Neural cell (in vitro differentiated cells): ENCODE measurements at regions not wholly inside any gene's neighbourhood (a gene's known extent, or its start where the extent isn't known, plus 50 kb on each side); places are given as distances from the start of the nearest gene placed in this dataset.

Experiments
- H2AFZ ChIP-seq: fragments of 200-600, 300-800 bp; sonication (generic), shearing (Covaris generic); 2 replicates; pipeline ENCODE4 v1.6.0; 2014; ENCODE audit warnings: low read depth, mild to moderate bottlenecking, antibody characterized with exemption, low read length, moderate library complexity
- H3F3A ChIP-seq: fragments of 200-600 bp; shearing (Covaris generic); 2 replicates; pipeline ENCODE4 v1.6.1; 2016; ENCODE audit warnings: mild to moderate bottlenecking, moderate library complexity, mixed read lengths, antibody characterized with exemption, low read length; ENCODE audit not compliant: insufficient read depth, poor library complexity, severe bottlenecking
- H3K27ac ChIP-seq: fragments of 200-600, 300-800 bp; sonication (generic), shearing (Covaris generic); 2 replicates; pipeline ENCODE4 v1.5.1; 2014; ENCODE audit warnings: mild to moderate bottlenecking, low read length, moderate library complexity
- H3K27me3 ChIP-seq: fragments of 300-800, 200-600 bp; sonication (generic), shearing (Covaris generic); 2 replicates; pipeline ENCODE4 v1.6.0; 2014; ENCODE audit warnings: mild to moderate bottlenecking, low read depth, low read length, moderate library complexity; ENCODE audit not compliant: insufficient read depth
- H3K36me3 ChIP-seq: fragments of 300-800, 200-600 bp; sonication (generic), shearing (Covaris generic); 2 replicates; pipeline ENCODE4 v1.5.1; 2014; ENCODE audit warnings: mild to moderate bottlenecking, antibody characterized with exemption, low read length, moderate library complexity; ENCODE audit not compliant: insufficient read depth
- H3K4me2 ChIP-seq: fragments of 300-800, 200-600 bp; sonication (generic), shearing (Covaris generic); 2 replicates; pipeline ENCODE4 v1.6.0; 2014; ENCODE audit warnings: mild to moderate bottlenecking, low read length
- H3K4me3 ChIP-seq: fragments of 300-800, 200-600 bp; sonication (generic), shearing (Covaris generic); 2 replicates; pipeline ENCODE4 v1.5.1; 2014; ENCODE audit warnings: mild to moderate bottlenecking, low read length, moderate library complexity
- H3K79me2 ChIP-seq: fragments of 200-600 bp; shearing (Covaris generic); replicated peaks from 2 replicates; pipeline ENCODE4 v1.6.0; 2014; ENCODE audit warnings: mild to moderate bottlenecking, low read length, moderate library complexity; ENCODE audit not compliant: insufficient read depth
- H3K9ac ChIP-seq: fragments of 300-800, 200-600 bp; sonication (generic), shearing (Covaris generic); 2 replicates; pipeline ENCODE4 v1.6.1; 2016; ENCODE audit warnings: mild to moderate bottlenecking, low read length, mixed read lengths
- H3K9me2 ChIP-seq: fragments of 200-600 bp; shearing (Covaris generic); 2 replicates; pipeline ENCODE4 v1.6.1; 2016; ENCODE audit warnings: mild to moderate bottlenecking, low read length, mixed read lengths; ENCODE audit not compliant: insufficient read depth
- H3K9me3 ChIP-seq: fragments of 200-600, 300-800 bp; sonication (generic), shearing (Covaris generic); 2 replicates; pipeline ENCODE4 v1.6.1; 2016; ENCODE audit warnings: mild to moderate bottlenecking, mixed run types, low read length, moderate library complexity, mixed read lengths
- H4K20me1 ChIP-seq: fragments of 200-600 bp; shearing (Covaris generic); 2 replicates; pipeline ENCODE4 v1.6.1; 2016; ENCODE audit warnings: mild to moderate bottlenecking, mixed run types; ENCODE audit not compliant: insufficient read depth
- EP300 ChIP-seq: fragments of 450-650 bp; conservative IDR thresholded peaks from 2 replicates; pipeline ENCODE4 v1.6.1; 2014; ENCODE audit warnings: antibody characterized with exemption, mild to moderate bottlenecking, moderate library complexity; ENCODE audit not compliant: poor library complexity, severe bottlenecking
- EZH2 ChIP-seq: fragments of 200-600, 300-800 bp; shearing (Covaris generic), sonication (generic); IDR thresholded peaks from 2 replicates; pipeline ENCODE4 v1.6.1; 2014; ENCODE audit warnings: antibody characterized with exemption, low read length, borderline replicate concordance, mild to moderate bottlenecking; ENCODE audit not compliant: insufficient read depth, poor library complexity, severe bottlenecking
- MXI1 ChIP-seq: fragments of 450-650 bp; conservative IDR thresholded peaks from 2 replicates; pipeline ENCODE4 v1.6.1; 2014; ENCODE audit warnings: antibody characterized with exemption, mild to moderate bottlenecking; ENCODE audit not compliant: poor library complexity, severe bottlenecking
- POLR2AphosphoS5 ChIP-seq: IDR thresholded peaks from 2 replicates; pipeline ENCODE4 v1.6.1; 2012
- RAD21 ChIP-seq: fragments of 450-650 bp; conservative IDR thresholded peaks from 2 replicates; pipeline ENCODE4 v1.6.1; 2014; ENCODE audit warnings: antibody characterized with exemption, mild to moderate bottlenecking, moderate library complexity
- SMC3 ChIP-seq: fragments of 450-650 bp; conservative IDR thresholded peaks from 2 replicates; pipeline ENCODE4 v1.6.1; 2014; ENCODE audit warnings: antibody characterized with exemption, mild to moderate bottlenecking, moderate library complexity; ENCODE audit not compliant: poor library complexity
- TAF1 ChIP-seq: IDR thresholded peaks from 2 replicates; pipeline ENCODE4 v1.6.1; 2012; ENCODE audit warnings: low read depth
- TF ChIP-seq, protein P1 (sequence below): fragments of 450-650 bp; IDR thresholded peaks from 2 replicates; pipeline ENCODE4 v1.5.1; 2014; ENCODE audit warnings: antibody characterized with exemption, mild to moderate bottlenecking, moderate library complexity; ENCODE audit not compliant: poor library complexity, severe bottlenecking
- TF ChIP-seq, protein P2 (sequence below): IDR thresholded peaks from 2 replicates; pipeline ENCODE4 v1.6.1; 2012; ENCODE audit warnings: borderline replicate concordance

DNA sequence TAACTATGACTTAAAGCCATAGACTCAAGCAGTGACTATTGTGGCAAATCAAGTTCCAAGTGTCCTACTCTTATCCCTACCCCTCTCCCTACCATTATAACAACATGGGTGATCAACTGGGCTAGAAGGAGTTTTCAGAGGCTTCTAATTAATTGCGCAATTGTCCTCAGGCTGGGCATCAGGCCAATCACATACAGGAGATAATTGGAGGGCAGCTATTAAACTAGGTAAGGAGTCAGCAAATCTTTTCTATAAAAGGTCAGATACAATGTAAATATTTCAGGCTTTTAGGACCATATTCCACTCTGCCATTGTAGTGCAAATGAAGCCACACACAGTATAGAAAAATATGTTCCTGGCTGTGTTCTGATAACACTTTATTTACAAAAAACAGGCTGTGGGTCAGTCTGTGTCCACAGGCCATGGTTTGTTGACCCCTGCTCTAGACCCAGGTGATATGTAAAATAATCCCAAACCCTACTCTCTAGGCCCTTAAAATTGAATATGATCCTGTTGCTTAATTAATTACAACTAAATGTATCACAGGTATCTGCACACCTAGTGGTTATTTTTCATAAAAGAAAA, 141.4 kb upstream of the PIK3R1 start:
- Histone ChIP-seq H3K9me3 (no peaks in the 10 kb centered on the region), H3K4me2 (no peak overlapping the region), H3K27me3 (no peaks in the 10 kb centered on the region), H3F3A (no peaks in the 10 kb centered on the region), H3K9me2 (no peaks in the 10 kb centered on the region), H3K4me3 (no peak overlapping the region), H3K79me2 (no peaks in the 10 kb centered on the region), H4K20me1 (no peaks in the 10 kb centered on the region), H3K27ac (no peak overlapping the region), H3K36me3 (no peaks in the 10 kb centered on the region), H3K9ac (no peak overlapping the region), H2AFZ (no peak overlapping the region)
- TF ChIP-seq POLR2AphosphoS5 (no peak), SMC3 (no peak), RAD21 (no peak), MXI1 (no peak), EZH2 (no peak), EP300 (no peak), TAF1 (no peak)
- TF ChIP-seq, protein P1, sequence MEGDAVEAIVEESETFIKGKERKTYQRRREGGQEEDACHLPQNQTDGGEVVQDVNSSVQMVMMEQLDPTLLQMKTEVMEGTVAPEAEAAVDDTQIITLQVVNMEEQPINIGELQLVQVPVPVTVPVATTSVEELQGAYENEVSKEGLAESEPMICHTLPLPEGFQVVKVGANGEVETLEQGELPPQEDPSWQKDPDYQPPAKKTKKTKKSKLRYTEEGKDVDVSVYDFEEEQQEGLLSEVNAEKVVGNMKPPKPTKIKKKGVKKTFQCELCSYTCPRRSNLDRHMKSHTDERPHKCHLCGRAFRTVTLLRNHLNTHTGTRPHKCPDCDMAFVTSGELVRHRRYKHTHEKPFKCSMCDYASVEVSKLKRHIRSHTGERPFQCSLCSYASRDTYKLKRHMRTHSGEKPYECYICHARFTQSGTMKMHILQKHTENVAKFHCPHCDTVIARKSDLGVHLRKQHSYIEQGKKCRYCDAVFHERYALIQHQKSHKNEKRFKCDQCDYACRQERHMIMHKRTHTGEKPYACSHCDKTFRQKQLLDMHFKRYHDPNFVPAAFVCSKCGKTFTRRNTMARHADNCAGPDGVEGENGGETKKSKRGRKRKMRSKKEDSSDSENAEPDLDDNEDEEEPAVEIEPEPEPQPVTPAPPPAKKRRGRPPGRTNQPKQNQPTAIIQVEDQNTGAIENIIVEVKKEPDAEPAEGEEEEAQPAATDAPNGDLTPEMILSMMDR = no peak
- TF ChIP-seq, protein P2, sequence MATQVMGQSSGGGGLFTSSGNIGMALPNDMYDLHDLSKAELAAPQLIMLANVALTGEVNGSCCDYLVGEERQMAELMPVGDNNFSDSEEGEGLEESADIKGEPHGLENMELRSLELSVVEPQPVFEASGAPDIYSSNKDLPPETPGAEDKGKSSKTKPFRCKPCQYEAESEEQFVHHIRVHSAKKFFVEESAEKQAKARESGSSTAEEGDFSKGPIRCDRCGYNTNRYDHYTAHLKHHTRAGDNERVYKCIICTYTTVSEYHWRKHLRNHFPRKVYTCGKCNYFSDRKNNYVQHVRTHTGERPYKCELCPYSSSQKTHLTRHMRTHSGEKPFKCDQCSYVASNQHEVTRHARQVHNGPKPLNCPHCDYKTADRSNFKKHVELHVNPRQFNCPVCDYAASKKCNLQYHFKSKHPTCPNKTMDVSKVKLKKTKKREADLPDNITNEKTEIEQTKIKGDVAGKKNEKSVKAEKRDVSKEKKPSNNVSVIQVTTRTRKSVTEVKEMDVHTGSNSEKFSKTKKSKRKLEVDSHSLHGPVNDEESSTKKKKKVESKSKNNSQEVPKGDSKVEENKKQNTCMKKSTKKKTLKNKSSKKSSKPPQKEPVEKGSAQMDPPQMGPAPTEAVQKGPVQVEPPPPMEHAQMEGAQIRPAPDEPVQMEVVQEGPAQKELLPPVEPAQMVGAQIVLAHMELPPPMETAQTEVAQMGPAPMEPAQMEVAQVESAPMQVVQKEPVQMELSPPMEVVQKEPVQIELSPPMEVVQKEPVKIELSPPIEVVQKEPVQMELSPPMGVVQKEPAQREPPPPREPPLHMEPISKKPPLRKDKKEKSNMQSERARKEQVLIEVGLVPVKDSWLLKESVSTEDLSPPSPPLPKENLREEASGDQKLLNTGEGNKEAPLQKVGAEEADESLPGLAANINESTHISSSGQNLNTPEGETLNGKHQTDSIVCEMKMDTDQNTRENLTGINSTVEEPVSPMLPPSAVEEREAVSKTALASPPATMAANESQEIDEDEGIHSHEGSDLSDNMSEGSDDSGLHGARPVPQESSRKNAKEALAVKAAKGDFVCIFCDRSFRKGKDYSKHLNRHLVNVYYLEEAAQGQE = no peak

DNA sequence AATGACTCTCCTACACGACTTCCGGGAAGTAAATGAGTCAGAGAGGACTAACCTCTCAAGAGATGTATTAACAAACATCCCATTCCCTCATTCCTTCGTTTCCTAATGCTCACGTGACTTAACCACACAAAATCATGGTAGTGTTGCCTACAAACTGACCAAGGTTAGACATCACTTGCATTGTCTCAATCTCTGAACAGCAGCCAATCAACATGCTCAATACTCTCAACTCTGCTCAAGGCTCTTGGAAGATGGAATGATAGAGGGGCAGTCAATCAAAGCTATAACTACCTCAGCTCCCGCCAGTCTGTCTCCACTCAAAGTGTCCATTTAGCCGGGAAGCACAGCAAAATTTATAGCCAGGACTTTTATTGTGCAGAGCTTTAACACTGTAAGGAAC, 143.8 kb upstream of the PIK3R1 start:
- no peak overlapping the region for H3K27ac ChIP-seq
- H3K79me2 ChIP-seq = no peaks in the 10 kb centered on the region
- H3K36me3 ChIP-seq = no peaks in the 10 kb centered on the region
- H3K9ac ChIP-seq = no peak overlapping the region
- H3K4me2 ChIP-seq = no peak overlapping the region
- no peaks in the 10 kb centered on the region for H3F3A ChIP-seq
- no peaks in the 10 kb centered on the region for H3K9me2 ChIP-seq
- no peaks in the 10 kb centered on the region for H3K9me3 ChIP-seq
- no peak overlapping the region for H2AFZ ChIP-seq
- H4K20me1 ChIP-seq = no peaks in the 10 kb centered on the region
- H3K4me3 ChIP-seq = no peak overlapping the region
- no peak for TF ChIP-seq EP300
- TF ChIP-seq RAD21 = no peak
- TF ChIP-seq, protein P1 = no peak
- no peak for TF ChIP-seq SMC3
- TF ChIP-seq, protein P2 = no peak
- TF ChIP-seq POLR2AphosphoS5 = no peak
- TF ChIP-seq MXI1 = no peak
- TF ChIP-seq TAF1 = no peak
- no peak for TF ChIP-seq EZH2
- no peaks in the 10 kb centered on the region for H3K27me3 ChIP-seq
